ENCODE measurements at regions not wholly inside any gene's neighbourhood (a gene's known extent, or its start where the extent isn't known, plus 50 kb on each side); places are given as distances from the start of the nearest gene placed in this dataset.
"Not testable (repeated sequence)": the region's sequence is repeated elsewhere in the genome, so short reads cannot be mapped to it uniquely, and the experiment has no call there.

GRCh38 chr9:80755586-80755985, 933.8 kb downstream of the TLE1 start:
- DNase-seq (ENCODE audit: low read depth), result no peak
- TF ChIP-seq, protein P1, sequence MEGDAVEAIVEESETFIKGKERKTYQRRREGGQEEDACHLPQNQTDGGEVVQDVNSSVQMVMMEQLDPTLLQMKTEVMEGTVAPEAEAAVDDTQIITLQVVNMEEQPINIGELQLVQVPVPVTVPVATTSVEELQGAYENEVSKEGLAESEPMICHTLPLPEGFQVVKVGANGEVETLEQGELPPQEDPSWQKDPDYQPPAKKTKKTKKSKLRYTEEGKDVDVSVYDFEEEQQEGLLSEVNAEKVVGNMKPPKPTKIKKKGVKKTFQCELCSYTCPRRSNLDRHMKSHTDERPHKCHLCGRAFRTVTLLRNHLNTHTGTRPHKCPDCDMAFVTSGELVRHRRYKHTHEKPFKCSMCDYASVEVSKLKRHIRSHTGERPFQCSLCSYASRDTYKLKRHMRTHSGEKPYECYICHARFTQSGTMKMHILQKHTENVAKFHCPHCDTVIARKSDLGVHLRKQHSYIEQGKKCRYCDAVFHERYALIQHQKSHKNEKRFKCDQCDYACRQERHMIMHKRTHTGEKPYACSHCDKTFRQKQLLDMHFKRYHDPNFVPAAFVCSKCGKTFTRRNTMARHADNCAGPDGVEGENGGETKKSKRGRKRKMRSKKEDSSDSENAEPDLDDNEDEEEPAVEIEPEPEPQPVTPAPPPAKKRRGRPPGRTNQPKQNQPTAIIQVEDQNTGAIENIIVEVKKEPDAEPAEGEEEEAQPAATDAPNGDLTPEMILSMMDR (IDR thresholded peaks at IDR 0.05; ENCODE audit: insufficient read depth, low read depth, low read length, missing control alignments), result no peak
- H3K4me3 ChIP-seq (ENCODE audit: low read length), result no peak overlapping the region

- not testable (repeated sequence) for DNase-seq (ENCODE audit: low read depth); H3K4me3 ChIP-seq (ENCODE audit: low read length)
These were observed 942.3 kb downstream of the TLE1 start for GRCh38 chr9:80747056-80747455.

GRCh38 chr9:80732506-80732905, 956.8 kb downstream of the TLE1 start:
- no peak overlapping the region for H3K4me3 ChIP-seq (ENCODE audit: low read length)
- TF ChIP-seq, protein P1 (IDR thresholded peaks at IDR 0.05; ENCODE audit: insufficient read depth, low read depth, low read length, missing control alignments), result no peak
- DNase-seq (ENCODE audit: low read depth), result no peak

- peak; percentile 80 for DNase-seq (ENCODE audit: low read depth)
- H3K4me3 ChIP-seq (ENCODE audit: low read length), result no peak overlapping the region
- TF ChIP-seq, protein P1 (IDR thresholded peaks at IDR 0.05; ENCODE audit: insufficient read depth, low read depth, low read length, missing control alignments), result no peak
These were observed 968.8 kb downstream of the TLE1 start for GRCh38 chr9:80720579-80720978.

GRCh38 chr9:80707120-80707519, 982.2 kb downstream of the TLE1 start:
- TF ChIP-seq, protein P1 (IDR thresholded peaks at IDR 0.05; ENCODE audit: insufficient read depth, low read depth, low read length, missing control alignments), result no peak
- peak; percentile 75 for DNase-seq (ENCODE audit: low read depth)
- no peak overlapping the region for H3K4me3 ChIP-seq (ENCODE audit: low read length)

- TF ChIP-seq, protein P1 (IDR thresholded peaks at IDR 0.05; ENCODE audit: insufficient read depth, low read depth, low read length, missing control alignments), result no peak
- H3K4me3 ChIP-seq (ENCODE audit: low read length), result no peak overlapping the region
- DNase-seq (ENCODE audit: low read depth), result peak; percentile 54
These were observed 988.3 kb downstream of the TLE1 start for GRCh38 chr9:80701061-80701460.

DNA sequence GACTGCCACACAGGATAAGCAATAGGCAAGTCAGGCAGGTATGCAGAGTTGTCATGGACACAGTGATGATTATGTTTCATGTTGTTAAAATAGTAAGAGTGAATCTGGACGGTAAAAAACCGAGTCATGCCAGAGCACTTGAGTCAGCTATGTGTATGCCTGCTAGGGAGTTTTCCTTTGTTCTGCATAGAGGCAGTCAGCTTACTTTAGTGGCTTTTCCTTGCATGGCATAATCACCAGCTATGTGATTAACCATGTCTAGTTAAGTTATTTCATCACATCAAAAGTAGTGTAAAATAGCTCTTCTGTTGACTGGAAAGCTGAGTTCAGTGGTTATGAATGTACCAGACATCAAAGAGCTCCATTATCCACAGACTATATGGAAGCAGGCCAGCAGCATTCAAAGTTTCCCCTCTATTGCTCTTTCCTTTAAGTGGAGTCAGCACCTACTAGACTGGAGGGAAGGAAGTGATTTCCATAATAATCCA, 989.8 kb downstream of the TLE1 start:
- no peak overlapping the region for H3K4me3 ChIP-seq (ENCODE audit: low read length)
- peak; percentile 96 for DNase-seq (ENCODE audit: low read depth)
- TF ChIP-seq, protein P1 (IDR thresholded peaks at IDR 0.05; ENCODE audit: insufficient read depth, low read depth, low read length, missing control alignments), result no peak
